Left kidney (tissue), 1 donor: ENCODE measurements at regions not wholly inside any gene's neighbourhood (a gene's known extent, or its start where the extent isn't known, plus 50 kb on each side); places are given as distances from the start of the nearest gene placed in this dataset.

ENCODE experiments used
- DNase-seq: peaks from one replicate; pipeline ENCODE4 v3.0.0-alpha.2; 2013

DNA sequence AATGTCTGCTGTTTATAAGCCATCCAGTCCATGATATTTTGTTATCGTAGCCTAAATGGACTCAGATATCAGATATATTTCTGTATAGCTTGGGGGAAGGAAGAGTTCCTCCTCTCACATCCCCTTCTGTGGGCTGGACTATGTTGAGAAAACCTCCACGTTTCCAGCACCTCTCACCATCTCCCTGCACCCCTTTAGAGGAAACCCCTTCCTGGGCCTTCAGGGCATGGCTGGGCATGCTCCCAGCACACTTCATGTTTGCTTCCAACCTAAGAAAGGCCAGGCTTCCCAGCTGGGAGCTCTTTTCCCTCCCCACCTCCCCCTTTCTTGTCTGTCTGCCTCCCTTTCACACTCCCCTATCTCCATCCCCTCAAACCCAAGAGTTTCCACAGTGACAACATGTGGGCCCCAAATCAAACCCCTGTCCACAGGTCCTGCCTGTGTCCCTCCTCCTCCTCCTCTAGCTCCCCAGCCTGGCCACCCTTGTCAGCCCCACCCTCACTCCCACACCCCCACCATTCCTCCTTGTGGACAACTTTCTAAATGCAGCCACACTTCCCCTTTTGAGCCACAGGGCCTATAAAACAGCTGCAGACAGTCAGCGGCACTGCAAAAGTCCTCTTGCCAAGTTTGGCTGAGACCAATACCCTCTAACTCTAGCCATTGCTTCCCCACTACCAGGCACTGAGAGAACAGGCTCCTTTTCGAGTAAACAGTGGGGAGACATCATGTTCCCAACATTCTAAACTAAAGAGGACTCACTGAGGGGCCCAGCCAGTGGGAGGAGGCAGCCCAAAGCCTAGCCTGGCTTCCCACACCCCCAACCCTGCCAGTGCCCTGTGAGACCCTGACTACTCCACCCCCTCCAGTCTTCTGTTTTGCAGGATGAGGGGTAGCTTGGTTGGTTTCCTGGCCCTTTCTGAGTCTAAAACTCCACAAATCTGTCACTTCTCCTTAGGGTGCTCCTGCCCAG is 120.5 kb downstream of the ZFP36L2 start:
- DNase-seq = no peak

DNA sequence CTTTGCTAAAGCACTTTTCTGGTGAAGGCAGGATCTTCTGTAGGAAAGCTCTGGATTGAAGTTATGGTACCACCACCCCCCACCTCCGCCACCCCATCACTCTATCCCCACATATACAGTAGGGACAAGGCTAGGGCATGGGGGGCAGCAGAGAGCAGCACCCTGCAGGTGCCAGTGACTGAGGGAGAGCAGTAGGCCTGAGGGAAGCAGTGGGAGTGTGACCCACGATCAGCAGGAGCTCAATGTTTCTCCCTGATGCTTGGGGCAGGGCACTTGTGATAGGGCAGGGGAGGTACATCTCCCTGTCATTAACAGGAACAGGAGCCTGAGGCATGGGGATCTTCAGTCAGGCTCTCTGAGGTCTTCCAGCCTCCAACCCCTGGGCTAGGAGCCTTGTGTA is 121.6 kb downstream of the ZFP36L2 start:
- DNase-seq = no peak

DNA sequence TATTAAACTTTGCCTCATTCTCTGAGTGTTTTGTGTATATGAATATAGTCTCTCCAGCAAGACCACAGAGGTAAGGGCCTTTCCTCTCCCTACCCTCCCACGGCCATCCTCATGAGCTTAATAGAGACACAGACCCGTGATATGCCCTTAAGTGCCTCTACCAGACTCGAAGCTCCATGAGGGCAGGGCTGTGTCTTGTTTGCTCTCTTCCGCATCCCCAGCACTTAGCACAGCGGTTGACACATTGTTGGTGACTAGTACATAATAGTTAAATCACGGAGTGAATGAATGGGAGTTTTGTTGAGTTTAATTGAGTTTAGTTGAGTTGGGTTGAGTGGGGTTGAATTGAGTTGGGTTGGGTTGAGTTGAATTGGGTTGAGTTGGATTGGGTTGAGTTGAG is 122.3 kb downstream of the ZFP36L2 start:
- DNase-seq = no peak

DNA sequence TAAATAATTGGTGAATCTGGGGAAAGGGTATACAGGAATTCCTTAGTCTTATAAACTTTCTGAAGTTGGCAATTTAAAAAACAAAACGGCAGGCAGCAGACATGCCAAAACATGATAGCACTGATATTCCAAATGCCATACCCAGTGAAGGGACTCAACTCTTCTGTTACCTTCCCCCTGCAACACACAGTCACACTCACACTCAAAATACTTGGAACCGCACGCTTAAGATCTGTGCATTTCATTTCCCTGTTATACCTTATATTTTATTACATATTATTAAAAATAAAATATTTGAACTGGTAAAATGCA is 123.4 kb downstream of the ZFP36L2 start:
- DNase-seq = no peak

DNA sequence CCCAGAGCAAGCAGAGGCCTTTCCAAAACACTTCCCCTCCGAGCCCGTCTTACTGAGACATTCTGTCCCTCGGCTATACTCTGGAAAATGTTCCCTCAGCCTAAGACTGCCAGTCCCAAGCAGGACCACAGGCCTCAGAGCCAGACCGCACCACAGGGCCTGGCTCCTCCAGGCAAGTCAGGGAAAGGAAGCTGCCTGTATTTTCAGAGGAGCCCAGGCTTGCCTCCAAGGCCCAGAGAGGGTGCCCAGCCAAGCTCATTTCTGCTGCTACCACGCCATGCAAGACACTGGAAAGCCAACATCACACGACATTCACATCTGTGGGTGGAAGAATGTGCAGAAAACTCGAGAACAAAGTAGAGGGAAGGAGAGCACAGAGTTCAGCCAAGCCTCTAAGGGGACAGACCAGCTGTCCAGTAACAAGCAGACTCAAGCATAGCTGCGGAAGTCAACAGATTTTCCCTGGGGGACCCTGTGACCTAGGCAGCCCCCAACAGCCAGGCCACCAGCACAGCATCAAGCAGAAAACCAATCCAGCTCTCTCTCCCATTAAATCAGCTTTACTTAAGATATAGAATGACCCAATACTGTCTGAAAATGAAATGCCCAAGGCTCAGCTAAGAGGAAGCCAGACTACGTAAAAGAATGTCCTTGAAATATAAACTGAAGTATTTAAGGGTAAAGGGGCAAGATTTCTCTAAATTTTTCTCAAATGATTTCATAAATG is 123.9 kb downstream of the ZFP36L2 start:
- DNase-seq = no peak

DNA sequence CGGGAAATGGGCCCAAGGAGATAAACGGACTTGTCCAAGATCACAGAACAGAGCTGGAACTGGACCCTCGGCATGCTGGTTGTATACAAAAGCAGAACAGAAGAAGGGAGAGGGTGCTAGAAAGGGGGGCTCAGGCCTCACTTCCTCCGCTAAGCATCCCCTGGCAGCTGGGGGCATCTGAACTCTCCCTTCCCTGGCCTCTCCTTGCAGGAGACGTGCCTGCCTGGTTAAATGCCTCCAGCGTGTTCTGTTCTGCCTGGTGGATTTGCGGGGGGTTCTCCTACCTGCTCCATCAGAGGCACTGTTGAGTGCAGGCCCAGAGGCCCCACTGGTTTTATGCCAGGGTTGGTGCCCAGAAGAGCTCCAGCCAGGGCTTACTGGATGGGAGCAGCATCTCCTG is 124.7 kb downstream of the ZFP36L2 start:
- DNase-seq = no peak

DNA sequence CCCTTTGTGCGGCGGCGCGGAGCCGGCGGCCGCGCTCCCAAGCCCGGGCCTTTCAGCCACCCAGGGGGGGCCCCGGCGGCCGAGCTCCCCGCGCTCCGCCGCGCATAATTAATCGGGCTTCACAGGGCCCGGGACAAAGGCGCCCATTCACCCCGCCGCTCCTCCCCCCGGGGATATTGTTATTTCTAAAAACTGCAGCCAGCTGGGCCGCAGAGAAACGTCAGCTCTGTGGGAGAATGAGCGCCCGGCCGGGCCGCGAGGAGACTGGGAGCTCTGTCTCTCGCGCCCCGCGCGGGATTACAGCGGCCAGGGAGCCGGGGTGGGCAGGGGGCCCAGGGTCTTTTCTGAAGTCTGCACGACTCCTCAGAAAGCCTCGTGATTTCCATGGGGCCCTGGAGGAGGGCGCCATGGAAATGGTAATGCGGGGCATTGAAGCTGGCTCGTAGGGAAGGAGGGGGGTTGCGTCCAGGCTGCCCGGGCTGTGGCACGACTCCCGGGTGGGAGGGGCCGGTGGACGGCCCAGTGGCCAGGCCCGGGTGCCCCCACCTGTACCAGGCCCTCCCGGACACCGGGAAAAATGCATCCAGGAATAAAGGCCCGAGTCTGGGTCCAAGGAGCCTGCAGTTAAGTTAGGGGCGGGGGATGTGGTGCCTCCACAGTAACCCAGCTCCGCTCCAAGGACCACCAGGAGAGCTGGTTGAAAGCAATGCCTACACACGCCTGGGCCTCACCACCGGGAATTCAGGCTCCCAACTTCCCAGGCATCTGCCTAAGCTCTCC is 125.3 kb downstream of the ZFP36L2 start:
- DNase-seq = no peak

DNA sequence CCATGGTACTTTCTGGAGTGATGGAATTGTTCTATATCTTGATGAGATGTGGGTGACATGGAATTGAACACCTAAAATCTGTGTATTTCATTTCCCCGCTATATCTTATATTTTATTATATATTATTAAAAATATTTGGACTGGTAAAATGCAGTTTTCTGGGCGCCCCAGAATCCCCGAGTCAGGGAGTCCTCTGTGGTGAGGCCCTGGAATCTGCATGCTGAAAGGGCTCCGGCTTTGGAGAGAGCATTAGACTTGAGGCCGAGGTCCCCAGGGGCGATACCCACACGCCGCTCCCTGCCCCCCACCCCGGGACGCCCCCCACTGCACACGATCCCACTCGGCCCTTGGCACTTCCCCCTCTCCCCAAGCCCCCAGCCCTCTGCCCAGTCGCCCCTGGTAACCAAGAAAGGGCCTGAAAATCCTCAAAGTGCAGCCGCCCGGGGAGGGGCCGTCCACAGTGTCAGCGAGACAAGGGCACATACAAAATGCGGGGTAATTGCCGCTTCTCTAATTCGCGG is 126.0 kb downstream of the ZFP36L2 start:
- no peak for DNase-seq

DNA sequence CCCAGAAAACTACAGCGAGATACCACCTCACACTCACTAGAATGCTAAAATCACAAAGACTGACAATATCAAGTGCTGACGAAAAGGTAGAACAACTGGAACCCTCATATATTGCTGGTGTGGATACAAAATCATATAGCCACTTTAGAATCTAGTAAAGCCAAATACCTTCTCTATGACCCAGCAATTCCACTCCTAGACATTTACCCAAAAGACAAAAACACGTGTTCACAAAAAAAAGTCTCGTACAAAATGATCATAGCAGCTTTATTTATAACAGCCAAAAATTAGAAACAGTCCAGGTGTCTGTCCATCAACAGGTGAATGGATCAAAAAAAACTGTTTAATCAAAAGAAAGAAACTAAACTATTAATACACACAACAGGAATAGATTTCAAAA is 126.6 kb downstream of the ZFP36L2 start:
- DNase-seq = no peak

DNA sequence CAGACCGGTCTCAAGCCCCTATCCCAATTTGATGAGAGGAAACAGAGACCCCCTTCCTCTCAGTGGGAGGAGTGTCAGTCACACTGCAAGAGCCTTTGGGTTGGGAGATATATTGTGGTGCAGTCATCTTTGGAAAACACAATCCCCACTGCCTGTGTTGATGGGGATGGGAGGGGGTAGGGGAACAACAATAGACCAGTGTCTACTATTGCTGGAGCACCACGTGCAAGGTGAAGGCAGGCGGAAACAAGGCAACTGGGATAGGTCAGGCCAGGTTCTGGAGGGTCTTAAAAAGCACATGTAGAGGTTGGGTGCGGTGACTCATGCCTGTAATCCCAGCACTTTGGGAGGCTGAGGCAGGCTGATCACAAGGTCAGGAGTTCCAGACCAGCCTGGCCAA is 127.9 kb downstream of the ZFP36L2 start:
- DNase-seq = no peak

DNA sequence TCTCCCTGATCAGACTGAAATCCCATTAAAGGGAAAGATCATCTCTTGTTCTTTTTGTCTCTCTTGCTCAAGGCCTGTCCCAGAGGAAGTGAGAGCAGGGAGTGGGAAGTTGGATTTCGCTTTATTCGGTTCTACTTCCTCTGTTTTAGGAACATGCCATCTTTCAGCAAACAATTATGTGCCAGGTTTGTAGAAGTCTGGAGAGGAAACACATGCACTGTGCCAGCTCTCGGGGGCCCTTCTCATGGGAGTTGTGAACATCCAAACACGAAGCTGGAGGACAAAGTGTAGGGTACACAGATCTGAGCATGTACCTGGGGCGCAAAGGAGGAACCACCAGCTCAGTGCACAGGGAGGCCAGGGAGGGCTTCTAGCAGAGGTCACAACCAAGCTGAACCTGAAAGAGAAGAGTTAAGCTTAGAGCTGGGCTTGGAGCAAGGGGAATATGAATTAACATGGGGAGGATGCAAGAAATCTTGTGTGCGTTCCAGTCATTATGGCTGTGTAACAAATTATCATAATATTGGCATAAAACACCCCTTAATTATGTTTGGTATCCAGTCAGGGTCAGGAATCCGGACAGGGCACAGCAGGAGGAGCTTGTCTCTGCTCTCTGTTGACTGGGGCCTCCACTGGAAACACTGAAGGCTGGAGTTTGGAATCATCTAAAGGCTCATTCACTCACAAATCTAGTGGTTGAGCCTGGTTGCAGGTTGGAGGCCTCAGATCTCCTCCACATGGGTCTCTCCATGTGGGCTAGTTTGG is 128.6 kb downstream of the ZFP36L2 start:
- no peak for DNase-seq

DNA sequence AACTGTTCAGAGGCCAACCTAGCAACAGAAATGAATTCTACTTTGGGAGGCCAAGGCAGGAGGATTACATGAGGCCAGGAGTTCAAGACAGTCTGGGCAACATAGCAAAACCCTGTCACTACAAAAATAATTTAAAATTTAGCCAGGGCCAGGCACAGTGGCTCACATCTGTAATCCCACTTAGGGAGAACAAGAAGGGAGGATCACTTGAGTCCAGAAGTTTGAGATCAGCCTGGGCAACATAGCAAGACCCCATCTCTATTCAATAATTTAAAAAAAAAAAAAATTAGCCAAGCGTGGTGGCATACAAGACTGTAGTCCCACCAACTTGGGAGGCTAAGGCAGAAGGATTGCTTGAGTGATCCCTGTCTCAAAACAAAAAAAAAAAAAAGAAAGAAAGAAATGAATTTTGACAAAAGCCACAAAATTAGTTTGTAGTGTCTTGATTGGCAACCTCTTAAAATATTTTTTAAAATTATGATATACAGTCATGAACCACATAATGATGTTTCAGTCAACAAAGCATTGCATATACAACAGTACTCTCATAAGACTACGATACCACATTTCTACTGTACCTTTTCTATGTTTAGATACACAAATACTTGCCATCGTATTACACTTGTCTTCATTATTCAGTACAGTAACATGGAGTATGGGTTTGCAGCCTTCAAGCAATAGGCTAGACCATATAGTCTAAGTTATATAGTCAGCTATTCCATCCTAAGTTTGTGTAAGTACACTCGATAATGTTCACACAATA is 130.7 kb downstream of the ZFP36L2 start:
- DNase-seq = no peak

DNA sequence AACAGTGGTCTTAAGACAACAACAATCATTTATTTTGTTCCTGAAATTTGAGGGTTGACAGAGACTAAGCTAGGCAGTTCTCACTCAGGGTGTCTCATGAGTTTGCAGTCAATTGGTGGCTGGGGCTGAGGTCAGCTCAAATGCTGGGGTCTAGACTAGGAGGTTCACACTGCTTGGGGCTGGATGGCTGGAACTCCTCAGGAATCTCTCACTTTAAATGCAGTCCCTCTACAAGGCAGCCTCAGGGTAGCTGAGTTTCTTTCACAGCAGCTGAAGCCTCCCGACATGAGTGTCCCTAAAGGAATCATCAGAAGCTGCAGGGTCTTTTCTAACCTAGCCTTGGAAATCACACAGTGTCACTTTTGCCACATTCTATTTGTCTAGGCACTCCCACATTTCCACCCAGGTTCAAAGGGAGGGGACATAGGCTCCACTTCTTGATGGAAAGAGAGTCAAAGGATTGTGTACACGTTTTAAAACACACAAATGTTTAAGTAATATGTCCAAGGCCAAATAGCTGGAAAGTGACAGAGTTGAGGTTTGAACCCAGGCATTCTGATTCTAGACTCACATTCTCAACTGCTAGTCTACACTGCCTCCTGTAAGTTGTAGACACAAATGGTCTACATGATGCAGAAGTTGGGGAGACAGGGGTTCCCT is 133.8 kb downstream of the ZFP36L2 start:
- DNase-seq = no peak

DNA sequence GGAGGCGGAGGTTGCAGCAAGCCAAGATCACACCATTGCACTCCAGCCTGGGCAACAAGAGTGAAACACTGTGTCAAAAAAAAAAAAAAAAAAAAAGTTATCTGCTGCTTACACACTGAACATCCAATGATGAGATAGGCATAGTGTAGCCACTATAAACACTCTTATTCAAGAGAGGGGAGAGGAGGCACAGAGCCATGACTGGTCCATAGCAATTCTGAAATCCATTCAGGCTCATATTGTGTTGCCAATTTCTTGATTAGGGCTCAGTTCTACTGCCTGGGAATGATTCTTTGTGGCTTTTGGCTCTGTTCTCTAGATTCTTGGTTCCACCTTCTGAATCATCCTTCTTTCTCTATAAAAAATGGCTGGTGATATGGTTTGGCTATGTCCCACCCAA is 136.1 kb downstream of the ZFP36L2 start:
- no peak for DNase-seq

DNA sequence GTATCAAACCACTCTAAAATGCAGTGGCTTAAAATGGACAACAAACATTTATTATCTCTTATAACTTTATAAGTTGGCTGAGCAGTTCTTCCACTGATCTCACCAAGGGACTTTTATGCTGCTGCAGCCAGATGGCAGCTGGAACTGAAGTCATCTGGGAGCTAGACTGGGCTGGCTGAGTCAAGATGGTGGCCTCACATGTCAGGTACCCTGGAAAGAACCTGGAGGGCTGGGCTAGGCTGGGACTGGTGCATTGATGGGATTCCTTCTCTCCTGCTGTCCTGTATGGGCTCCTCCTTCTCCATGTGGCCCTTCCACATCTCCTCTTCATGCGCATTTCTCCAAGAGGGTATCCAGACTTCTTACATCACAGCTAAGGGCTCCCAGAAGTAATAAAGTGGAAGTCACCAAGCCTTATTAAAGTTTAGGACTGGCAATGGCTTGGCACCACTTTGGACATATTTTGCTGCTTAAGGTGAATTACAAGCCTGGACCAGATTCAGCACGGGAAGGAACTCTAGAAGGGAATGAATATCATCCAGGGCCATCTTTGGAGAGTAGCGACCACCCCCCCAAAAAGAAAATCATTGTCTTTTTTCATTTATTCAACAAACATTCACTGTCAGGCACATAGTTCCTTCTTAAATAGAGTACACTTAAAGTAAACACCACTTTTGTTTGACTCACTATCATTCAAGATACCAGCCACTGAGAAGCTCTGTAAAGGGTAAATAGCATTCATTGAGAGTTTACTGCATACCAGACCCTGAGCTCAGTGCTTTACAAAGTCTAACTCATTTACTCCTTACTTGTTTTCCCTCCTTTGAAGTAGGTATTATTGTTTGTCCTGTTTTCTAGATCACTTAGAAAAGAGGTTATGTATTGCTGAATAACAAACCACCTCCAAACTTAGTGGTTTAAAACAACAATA is 138.0 kb downstream of the ZFP36L2 start:
- DNase-seq = no peak

DNA sequence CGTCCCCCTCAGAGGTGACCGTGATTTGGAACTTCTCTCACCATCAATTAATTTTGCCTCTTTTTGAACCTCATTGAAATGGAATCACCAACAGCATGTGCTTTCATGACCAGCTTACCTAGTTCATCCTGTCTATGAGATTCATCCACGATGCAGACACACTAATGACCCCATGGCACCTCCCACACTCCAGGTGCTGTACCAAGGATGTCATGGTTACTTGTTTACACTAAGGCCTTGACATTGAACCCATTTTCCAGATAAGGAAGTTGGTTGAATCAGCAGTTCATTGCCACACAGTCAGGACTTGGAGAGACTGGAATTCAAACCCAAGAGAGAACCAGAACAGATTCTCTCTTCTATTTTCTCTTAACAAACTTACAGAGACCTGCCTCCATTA is 139.0 kb downstream of the ZFP36L2 start:
- DNase-seq = no peak

DNA sequence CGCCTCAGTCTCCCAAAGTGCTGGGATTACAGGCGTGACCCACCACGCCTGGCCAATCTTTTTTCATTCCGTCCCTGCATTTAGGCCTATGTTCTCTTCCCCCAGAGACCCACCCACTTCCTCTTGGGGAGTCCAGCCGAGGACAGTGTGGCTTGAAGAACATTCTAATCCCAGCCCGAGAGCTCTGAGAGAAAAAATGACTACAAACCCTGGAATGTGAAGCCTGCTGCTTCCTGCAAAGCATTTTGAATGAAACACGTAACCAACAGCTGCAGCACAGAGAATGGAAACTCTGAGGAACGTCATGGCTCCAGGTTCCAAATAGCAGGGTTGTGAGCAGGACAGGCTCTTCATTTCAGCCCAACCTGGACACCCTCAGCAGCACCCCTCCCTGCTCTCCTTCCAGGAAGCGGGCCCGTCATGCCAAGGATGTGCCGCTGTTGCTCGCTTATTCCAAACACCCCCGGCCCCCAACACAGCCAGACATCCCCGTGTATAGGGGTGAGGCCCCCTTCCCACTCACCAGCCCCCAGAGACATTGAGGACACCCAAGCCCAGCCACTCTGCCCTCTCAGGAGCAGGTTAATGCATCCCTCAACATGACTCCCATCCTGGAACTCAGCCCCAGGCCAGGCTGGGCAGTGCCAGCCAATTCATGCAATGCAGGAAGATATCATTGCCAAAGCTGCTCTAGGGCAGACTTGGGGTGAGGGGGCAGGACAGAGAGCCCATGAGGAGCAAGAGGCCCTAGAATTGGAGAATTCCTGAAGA is 139.8 kb downstream of the ZFP36L2 start:
- DNase-seq = no peak

DNA sequence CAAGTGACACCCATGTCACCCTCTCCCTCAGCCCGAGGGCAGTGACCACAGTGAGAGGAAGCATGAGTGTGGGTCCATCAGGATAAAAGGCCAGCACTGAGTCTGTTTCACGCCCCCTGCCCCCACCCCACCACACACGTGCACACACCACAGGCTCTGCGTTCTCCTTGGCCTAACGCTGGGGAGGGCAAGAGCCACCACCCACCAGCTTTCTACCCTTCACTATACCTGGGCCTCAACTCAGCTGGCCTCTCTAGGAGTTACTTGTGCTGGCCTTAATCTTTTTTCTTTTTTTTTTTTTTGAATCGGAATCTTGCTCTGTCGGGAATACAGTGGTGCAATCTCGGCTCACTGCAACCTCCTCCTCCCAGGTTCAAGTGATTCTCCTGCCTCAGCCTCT is 140.5 kb downstream of the ZFP36L2 start:
- no peak for DNase-seq

DNA sequence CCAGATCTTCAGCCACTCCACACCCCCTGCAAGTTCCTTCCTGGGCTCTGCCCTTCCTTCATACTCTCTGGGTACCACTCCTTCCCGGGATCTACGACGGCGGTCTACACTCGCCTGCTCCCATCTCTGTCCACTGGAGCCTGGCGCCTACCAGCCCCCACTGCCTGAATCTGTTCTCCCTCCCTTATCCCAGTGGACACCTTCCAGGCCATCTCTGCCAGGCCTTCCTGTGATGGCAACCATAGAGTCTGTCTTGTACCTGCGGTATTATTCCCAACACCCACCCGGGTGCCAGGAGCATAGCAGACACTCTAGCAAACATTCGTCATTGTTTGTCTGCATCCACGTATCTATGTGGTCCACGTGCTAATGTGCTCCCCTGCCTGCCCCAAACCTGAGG is 140.9 kb downstream of the ZFP36L2 start:
- no peak for DNase-seq
